GM10266 (cell line): ENCODE measurements at regions not wholly inside any gene's neighbourhood (a gene's known extent, or its start where the extent isn't known, plus 50 kb on each side); places are given as distances from the start of the nearest gene placed in this dataset.

Source experiments
- DNase-seq: peaks from one replicate; pipeline ENCODE4 v3.0.0; 2012; ENCODE audit errors: extremely low spot score
- TF ChIP-seq, protein P1 (sequence below): IDR thresholded peaks from 2 replicates; pipeline ENCODE4 v1.5.1; 2012; ENCODE audit warnings: mild to moderate bottlenecking, low read depth; ENCODE audit not compliant: control insufficient read depth, insufficient read depth; ENCODE audit errors: missing control alignments

DNA sequence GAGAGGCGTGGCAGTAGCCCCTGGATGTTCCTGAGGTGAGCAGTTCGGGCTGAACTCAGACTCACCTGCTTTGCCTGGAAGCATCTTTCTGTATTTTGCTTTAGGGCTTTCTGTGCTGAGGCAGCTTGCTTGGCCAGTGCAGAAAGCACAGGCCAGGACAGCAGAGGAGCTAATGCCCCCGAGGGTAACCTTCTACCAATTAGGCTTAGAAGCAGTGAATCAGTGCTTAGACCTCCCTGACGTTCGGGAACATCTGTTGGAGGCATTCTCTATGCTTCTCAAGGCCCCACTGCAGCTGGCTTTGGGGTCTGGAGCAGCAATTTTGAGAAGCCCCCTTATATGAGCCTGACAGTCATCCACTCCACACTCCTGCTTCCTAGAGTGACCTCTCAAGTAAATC, 350.7 kb upstream of the PROK2 start:
- TF ChIP-seq, protein P1, sequence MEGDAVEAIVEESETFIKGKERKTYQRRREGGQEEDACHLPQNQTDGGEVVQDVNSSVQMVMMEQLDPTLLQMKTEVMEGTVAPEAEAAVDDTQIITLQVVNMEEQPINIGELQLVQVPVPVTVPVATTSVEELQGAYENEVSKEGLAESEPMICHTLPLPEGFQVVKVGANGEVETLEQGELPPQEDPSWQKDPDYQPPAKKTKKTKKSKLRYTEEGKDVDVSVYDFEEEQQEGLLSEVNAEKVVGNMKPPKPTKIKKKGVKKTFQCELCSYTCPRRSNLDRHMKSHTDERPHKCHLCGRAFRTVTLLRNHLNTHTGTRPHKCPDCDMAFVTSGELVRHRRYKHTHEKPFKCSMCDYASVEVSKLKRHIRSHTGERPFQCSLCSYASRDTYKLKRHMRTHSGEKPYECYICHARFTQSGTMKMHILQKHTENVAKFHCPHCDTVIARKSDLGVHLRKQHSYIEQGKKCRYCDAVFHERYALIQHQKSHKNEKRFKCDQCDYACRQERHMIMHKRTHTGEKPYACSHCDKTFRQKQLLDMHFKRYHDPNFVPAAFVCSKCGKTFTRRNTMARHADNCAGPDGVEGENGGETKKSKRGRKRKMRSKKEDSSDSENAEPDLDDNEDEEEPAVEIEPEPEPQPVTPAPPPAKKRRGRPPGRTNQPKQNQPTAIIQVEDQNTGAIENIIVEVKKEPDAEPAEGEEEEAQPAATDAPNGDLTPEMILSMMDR, result no peak
- DNase-seq, result no peak

DNA sequence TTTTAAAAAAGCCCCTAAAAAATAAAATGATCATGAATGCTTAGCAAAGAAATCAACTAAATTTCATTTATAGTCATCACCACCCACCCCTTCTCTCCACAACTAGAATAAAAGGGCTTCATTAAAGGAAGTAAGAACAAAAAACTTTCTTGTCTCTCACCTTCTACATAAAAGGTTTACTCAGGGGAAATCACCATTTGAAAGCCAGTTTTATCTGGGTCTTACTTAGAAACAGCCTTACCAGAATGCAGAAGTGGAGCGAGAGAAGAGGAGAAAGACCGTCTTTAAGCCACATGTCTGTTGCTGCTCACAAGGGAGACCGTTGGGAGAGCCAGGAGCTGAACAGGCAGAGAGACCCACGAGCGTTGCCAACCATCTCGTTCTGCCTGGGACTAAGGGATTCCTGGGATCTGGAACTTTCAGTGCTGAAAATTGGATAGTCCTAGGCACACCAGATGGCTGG, 350.1 kb upstream of the PROK2 start:
- TF ChIP-seq, protein P1, result no peak
- DNase-seq, result peak; percentile 48

DNA sequence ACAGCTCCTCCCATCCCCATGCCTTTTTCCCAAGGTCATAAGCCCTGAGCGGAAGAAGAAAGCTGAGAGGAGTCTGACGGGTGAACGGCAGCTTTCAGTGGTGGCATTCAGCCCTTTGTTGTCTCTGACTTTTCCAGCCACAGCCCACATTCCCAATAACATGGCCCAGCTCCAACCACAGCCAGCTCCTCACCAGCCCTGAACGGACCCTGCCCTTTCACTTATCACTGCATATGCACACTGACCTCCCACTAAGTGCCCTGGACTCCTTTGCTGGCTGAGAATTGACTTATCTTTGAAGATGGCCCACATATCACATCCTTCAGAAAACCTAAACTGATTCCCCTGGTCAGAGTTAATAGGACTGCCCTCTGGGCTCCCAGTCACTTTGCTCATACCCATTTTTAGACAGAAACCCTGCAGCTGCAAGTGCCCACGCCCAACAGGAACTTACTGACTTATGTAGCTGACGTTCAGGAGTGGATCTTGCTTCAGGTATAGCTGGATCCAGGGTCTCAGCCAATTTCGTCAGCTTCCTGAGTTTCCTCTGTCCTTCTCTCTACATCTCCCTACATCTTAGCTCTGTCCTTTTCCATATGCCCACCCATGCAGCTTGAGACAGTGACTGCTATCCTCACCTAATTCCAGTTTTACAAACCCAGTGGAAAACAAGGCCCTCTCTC, 348.5 kb upstream of the PROK2 start:
- TF ChIP-seq, protein P1, result no peak

DNA sequence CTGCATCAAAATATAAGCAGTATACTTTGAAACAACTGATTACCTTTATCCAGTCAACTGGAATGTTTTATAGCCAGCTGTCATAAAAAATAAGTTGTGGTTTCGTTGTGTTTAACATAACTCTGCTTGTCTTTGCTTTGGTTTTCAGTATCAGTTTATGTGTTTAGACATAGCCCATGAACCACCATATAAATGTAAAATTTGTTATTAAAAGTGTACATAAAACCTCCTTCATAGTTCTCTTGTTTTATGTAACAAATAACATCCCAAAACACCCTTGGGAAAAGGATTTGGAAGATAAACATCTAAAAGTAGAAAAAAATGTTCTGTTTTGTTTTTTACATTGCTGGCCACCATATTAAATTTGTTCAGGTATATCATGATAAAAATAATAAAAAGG, 347.0 kb upstream of the PROK2 start:
- no peak for DNase-seq
- TF ChIP-seq, protein P1, result no peak

More for the DNA sequence above, 348.5 kb upstream of the PROK2 start:
- no peak for DNase-seq

DNA sequence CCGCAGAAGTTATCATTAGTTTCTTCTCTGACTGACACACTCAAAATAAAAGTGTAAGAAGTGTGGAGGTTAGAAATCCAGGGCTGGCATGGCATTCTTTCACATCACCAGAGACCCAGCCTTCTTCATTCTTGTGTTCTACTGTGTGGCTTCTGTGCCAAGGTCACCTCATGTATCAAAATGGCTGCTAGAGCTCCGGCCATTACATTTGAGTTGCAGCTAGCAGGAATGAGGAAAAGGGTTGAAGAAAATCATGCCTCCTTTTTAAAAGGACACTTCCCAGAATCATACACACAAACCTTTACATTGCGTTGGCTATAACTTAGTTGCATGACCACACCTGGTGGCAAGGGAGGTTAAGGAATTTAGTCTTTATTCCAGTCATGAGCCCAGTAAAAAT, 345.6 kb upstream of the PROK2 start:
- DNase-seq, result no peak
- TF ChIP-seq, protein P1, result no peak

DNA sequence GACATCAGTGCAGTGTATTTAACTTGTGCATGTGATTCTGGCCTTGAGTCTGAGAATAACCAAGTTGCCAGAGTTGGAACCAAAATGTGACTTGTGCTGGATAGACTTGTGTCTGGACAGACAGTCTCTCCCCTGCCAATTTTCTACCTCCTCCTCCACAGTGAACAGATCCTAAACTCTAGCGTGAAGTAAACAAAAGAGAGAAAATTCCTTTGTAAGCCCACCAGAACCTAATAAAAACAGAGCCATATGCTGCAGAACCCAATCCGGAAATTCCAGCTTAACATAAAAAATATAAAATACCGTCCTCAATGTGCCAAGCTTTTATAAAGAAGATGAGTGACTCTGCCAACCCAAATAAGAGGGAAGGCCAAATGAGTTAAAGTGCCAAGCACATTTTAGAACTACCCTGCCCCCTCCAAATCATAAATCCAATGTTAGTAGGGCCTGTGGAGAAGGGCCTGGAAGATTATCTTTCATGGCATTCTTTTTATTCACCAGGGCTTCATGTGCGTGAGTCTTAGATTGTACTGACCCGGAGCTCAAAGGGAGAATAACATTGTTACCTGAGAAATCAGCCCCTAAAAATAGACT, 344.6 kb upstream of the PROK2 start:
- no peak for DNase-seq
- TF ChIP-seq, protein P1, result no peak

DNA sequence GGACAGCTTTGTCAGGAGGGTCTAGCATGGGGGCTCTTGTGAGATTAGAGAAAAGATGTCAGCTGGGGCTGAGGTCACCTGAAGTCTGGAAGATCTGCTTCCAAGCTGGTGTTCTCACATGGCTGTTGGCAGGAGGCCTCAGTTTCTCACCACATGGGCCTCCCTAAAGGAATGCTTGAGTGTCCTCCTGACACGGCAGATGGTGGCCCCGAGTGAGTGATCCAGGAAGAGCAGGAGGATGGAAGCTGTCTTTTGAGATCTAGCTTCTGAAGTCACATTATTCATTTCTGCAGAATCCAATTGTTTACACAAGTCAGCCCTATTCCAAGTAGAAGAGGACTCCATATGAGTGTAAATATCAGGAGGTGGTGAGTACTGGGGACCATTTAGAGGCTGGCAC, 344.0 kb upstream of the PROK2 start:
- no peak for DNase-seq
- TF ChIP-seq, protein P1, result no peak
